Thoracic aorta (tissue), 2 donors: ENCODE measurements at regions not wholly inside any gene's neighbourhood (a gene's known extent, or its start where the extent isn't known, plus 50 kb on each side); places are given as distances from the start of the nearest gene placed in this dataset.

Experiments
- ATAC-seq: fragments of 150-250 bp; one replicate; pipeline ENCODE4 v1.8.0; 2017; ENCODE audit warnings: low read depth; ENCODE audit not compliant: insufficient number of reproducible peaks, low FRiP score
- DNase-seq: peaks from one replicate; pipeline ENCODE4 v3.0.0-alpha.2; 2020; ENCODE audit warnings: low spot score
- H3K27ac ChIP-seq, 2 donors: fragments of 200-600 bp; sonication (generic); 1 replicate in 1 of 2; 2 replicates in 1 of 2; pipeline ENCODE4 v1.5.1; 2016; ENCODE audit warnings: mild to moderate bottlenecking in 2 of 2, moderate library complexity in 2 of 2
- H3K27me3 ChIP-seq: fragments of 200-600 bp; sonication (generic); replicated peaks from 2 replicates; pipeline ENCODE4 v1.6.0; 2016; ENCODE audit warnings: mild to moderate bottlenecking; ENCODE audit not compliant: insufficient read depth
- H3K36me3 ChIP-seq: fragments of 200-600 bp; sonication (generic); one replicate; pipeline ENCODE4 v1.5.1; 2016
- H3K4me1 ChIP-seq, 2 donors: fragments of 200-600 bp; sonication (generic); 1 replicate in 1 of 2; 2 replicates in 1 of 2; pipeline versions ENCODE4 v1.5.1 to v1.6.0; 2016; ENCODE audit warnings: low read depth in 2 of 2, mild to moderate bottlenecking in 1 of 2; ENCODE audit not compliant: control insufficient read depth in 1 of 2
- H3K4me3 ChIP-seq: fragments of 200-600 bp; sonication (generic); 2 replicates; pipeline ENCODE4 v1.5.1; 2016; ENCODE audit warnings: mild to moderate bottlenecking
- H3K9me3 ChIP-seq: fragments of 200-600 bp; sonication (generic); 2 replicates; pipeline ENCODE4 v1.5.1; 2016
- TF ChIP-seq, protein P1 (sequence below): fragments of 200-600 bp; sonication (generic); IDR thresholded peaks from one replicate; pipeline ENCODE4 v1.5.1; 2019; ENCODE audit warnings: antibody characterized with exemption

DNA sequence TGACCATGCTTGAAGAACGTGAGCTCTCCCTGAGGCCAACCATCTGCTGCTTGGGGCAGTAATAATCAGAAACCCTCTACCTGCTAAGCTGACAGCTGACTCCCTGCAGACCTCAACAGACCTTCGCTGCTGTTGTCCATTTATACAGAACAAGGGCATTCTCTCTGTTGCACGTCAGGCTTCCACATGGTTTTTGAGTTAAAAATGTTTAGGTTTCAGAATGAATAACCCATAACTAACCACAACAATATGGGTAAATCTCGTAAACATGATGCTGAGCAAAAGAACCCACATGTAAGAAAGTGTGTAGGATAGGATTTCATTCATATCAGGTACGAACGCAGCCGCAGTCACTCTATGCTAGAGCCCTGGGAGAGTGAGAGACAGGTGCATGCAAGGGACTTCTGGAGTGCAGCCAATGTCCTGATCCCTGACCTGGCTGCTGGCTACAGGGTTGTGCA lies 348.5 kb downstream of the MED10 start:
- H3K4me3 ChIP-seq, result no peak overlapping the region
- ATAC-seq (no peak), DNase-seq (no peak)
- H3K4me1 ChIP-seq, result no peaks in the 10 kb centered on the region
- H3K27ac ChIP-seq, result no peak overlapping the region
- H3K27me3 ChIP-seq, result no peaks in the 10 kb centered on the region
- H3K36me3 ChIP-seq, result no peaks in the 10 kb centered on the region
- H3K9me3 ChIP-seq, result no peaks in the 10 kb centered on the region
- TF ChIP-seq, protein P1, sequence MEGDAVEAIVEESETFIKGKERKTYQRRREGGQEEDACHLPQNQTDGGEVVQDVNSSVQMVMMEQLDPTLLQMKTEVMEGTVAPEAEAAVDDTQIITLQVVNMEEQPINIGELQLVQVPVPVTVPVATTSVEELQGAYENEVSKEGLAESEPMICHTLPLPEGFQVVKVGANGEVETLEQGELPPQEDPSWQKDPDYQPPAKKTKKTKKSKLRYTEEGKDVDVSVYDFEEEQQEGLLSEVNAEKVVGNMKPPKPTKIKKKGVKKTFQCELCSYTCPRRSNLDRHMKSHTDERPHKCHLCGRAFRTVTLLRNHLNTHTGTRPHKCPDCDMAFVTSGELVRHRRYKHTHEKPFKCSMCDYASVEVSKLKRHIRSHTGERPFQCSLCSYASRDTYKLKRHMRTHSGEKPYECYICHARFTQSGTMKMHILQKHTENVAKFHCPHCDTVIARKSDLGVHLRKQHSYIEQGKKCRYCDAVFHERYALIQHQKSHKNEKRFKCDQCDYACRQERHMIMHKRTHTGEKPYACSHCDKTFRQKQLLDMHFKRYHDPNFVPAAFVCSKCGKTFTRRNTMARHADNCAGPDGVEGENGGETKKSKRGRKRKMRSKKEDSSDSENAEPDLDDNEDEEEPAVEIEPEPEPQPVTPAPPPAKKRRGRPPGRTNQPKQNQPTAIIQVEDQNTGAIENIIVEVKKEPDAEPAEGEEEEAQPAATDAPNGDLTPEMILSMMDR, result no peak

DNA sequence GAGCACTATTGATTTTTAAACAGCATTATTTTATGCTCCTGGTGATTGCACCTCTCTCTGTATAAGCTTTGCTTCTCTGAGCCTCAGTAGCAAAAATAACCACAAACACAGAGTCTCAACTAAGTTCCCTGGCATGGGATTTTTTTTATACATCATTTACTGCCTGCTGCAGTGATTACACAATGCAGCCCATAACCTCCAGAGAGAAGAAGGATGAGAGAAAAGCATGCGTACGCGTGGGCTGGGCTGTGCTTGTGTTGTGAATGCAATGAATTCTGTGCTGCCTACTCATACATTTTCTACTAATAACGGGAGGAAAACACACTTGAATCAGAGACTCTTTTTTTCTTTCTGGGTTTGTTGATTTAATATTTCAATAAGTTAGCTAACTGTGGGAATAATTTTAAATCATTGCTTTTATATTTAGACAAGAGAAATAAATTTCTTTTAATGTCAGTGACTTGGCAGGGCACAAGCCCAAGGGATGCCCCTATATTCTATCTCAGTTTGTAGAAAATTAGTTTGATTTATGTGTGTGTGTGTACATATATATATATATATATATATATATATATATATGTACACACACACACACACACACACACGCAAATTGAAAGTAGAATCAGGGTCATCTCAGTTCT lies 351.5 kb downstream of the MED10 start:
- Histone ChIP-seq H3K9me3 (no peaks in the 10 kb centered on the region), H3K36me3 (no peaks in the 10 kb centered on the region), H3K4me3 (no peak overlapping the region), H3K4me1 (no peaks in the 10 kb centered on the region), H3K27ac (no peak overlapping the region), H3K27me3 (no peaks in the 10 kb centered on the region)
- ATAC-seq (no peak), DNase-seq (no peak)
- TF ChIP-seq, protein P1, result no peak

DNA sequence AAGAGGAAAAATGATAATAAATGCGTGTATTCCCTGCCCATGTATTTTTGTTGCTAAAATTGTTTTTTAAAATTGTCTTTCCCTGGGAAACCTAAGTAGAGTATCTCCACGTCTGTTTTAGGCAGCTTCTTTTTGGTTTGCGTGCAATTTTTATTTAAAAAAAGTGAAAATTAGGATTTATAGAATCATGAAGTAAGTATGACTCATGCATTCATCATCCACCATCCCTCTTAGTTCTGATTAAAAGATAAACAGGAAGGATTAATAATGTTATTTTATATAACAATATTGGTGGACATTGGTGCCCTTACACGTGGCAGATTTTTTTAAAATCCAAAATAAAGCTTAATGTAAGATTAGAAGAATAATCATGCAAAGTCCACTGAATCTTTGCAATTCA lies 358.7 kb downstream of the MED10 start:
- H3K27me3 ChIP-seq, result no peaks in the 10 kb centered on the region
- H3K9me3 ChIP-seq, result no peaks in the 10 kb centered on the region
- TF ChIP-seq, protein P1, result no peak
- H3K27ac ChIP-seq, result no peak overlapping the region
- no peaks in the 10 kb centered on the region for H3K4me1 ChIP-seq
- H3K36me3 ChIP-seq, result no peaks in the 10 kb centered on the region
- DNase-seq (no peak), ATAC-seq (no peak)
- no peak overlapping the region for H3K4me3 ChIP-seq

DNA sequence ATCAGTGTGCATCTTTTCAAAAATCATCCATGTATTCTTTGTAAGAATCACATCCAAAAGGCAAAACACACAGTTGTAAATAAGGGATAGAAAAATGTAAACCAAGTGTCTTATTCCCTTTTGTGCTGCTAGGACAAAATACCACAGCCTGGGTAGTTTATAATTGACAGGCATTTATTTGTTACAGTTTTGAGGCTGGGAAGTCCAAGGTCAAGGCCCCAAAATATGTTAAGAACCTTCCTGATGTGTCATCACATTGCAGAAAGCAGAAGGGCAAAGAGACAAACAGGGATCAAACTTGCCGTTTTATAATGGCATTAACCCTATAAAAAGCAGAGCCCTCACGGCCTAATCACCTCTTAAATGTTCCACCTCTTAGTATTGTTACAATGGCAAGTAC lies 364.8 kb downstream of the MED10 start:
- no peaks in the 10 kb centered on the region for H3K9me3 ChIP-seq
- H3K36me3 ChIP-seq, result no peaks in the 10 kb centered on the region
- DNase-seq (no peak), ATAC-seq (no peak)
- no peaks in the 10 kb centered on the region for H3K4me1 ChIP-seq
- no peak overlapping the region for H3K4me3 ChIP-seq
- H3K27me3 ChIP-seq, result no peaks in the 10 kb centered on the region
- TF ChIP-seq, protein P1, result no peak
- H3K27ac ChIP-seq, result no peak overlapping the region

DNA sequence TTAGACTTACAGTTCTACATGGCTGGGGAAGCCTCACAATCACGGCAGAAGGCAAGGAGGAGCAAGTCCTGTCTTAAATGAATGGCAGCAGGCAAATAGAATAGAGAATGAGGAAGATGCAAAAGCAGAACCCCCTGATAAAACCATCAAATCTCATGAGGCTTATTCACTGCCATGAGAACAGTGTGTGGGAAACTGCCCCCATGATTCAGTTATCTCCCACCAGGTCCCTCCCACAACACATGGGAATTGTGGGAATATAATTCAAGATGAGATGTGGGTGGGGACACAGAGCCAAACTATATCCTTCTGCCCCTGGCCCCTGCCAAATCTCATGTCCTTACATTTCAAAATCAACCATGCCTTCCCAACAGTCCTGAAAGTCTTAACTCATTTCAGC lies 367.1 kb downstream of the MED10 start:
- TF ChIP-seq, protein P1, result no peak
- Histone ChIP-seq H3K9me3 (no peaks in the 10 kb centered on the region), H3K27me3 (no peaks in the 10 kb centered on the region), H3K36me3 (no peaks in the 10 kb centered on the region), H3K4me1 (no peaks in the 10 kb centered on the region), H3K4me3 (no peak overlapping the region), H3K27ac (no peak overlapping the region)
- no peak for ATAC-seq
- no peak for DNase-seq
